Keratinocyte (primary cell): ENCODE measurements at regions not wholly inside any gene's neighbourhood (a gene's known extent, or its start where the extent isn't known, plus 50 kb on each side); places are given as distances from the start of the nearest gene placed in this dataset.

Source experiments
- DNase-seq: peaks from one replicate; pipeline ENCODE4 v3.0.0-alpha.2; 2011; ENCODE audit warnings: low read depth, missing footprints, low spot score
- FAIRE-seq: peaks from 2 replicates; lab custom pipeline; 2011; peaks lifted over from hg19 to GRCh38; lab: Jason Lieb, UNC
- H2AFZ ChIP-seq: 2 replicates; pipeline ENCODE4 v1.6.0; 2012; ENCODE audit warnings: low read length, control low read depth, inconsistent platforms; ENCODE audit not compliant: control insufficient read depth
- H3K27ac ChIP-seq: 2 replicates; pipeline ENCODE4 v1.5.1; 2011; ENCODE audit warnings: low read length; ENCODE audit not compliant: control insufficient read depth, insufficient read depth
- H3K27me3 ChIP-seq: 3 replicates; pipeline ENCODE4 v1.6.0; 2011; ENCODE audit warnings: low read length; ENCODE audit not compliant: control insufficient read depth, insufficient read depth; ENCODE audit errors: extremely low read depth
- H3K36me3 ChIP-seq, 2 experiments: 2 replicates in 1 of 2; 3 replicates in 1 of 2; pipeline ENCODE4 v1.5.1; 2011; ENCODE audit warnings: low read length in 2 of 2, mild to moderate bottlenecking in 1 of 2; ENCODE audit not compliant: control insufficient read depth in 2 of 2, insufficient read depth in 2 of 2; ENCODE audit errors: extremely low read depth in 1 of 2
- H3K4me1 ChIP-seq: 3 replicates; pipeline ENCODE4 v1.5.1; 2011; ENCODE audit warnings: low read length; ENCODE audit not compliant: control insufficient read depth, insufficient read depth; ENCODE audit errors: extremely low read depth
- H3K4me2 ChIP-seq: 3 replicates; pipeline ENCODE4 v1.6.0; 2011; ENCODE audit warnings: low read depth, low read length; ENCODE audit not compliant: control insufficient read depth, insufficient read depth; ENCODE audit errors: extremely low read depth
- H3K4me3 ChIP-seq, 3 experiments: fragments of 200-600 bp in 1 of 3; sonication (generic) in 1 of 3; 2 replicates in 2 of 3; 3 replicates in 1 of 3; pipeline ENCODE4 v1.5.1; 2011 to 2016; ENCODE audit warnings: low read length in 3 of 3, mild to moderate bottlenecking in 3 of 3, control low read depth in 2 of 3, inconsistent platforms in 1 of 3, low read depth in 1 of 3, mixed read lengths in 1 of 3, mixed run types in 1 of 3, moderate library complexity in 1 of 3; ENCODE audit not compliant: control insufficient read depth in 2 of 3, insufficient read depth in 2 of 3; ENCODE audit errors: extremely low read depth in 1 of 3
- H3K79me2 ChIP-seq: 2 replicates; pipeline ENCODE4 v1.6.0; 2012; ENCODE audit warnings: low read length; ENCODE audit not compliant: control insufficient read depth, insufficient read depth
- H3K9ac ChIP-seq: 3 replicates; pipeline ENCODE4 v1.6.0; 2011; ENCODE audit warnings: low read length; ENCODE audit not compliant: control insufficient read depth, insufficient read depth; ENCODE audit errors: extremely low read depth
- H3K9me1 ChIP-seq: 3 replicates; pipeline ENCODE4 v1.6.0; 2011; ENCODE audit warnings: low read length; ENCODE audit not compliant: control insufficient read depth, insufficient read depth; ENCODE audit errors: extremely low read depth
- H3K9me3 ChIP-seq: 2 replicates; pipeline ENCODE4 v1.5.1; 2012; ENCODE audit warnings: low read depth, low read length; ENCODE audit not compliant: control insufficient read depth
- H4K20me1 ChIP-seq: 3 replicates; pipeline ENCODE4 v1.6.0; 2011; ENCODE audit warnings: low read length; ENCODE audit not compliant: control insufficient read depth, insufficient read depth; ENCODE audit errors: extremely low read depth
- EZH2 ChIP-seq: IDR thresholded peaks from one replicate; pipeline ENCODE4 v1.6.1; 2012; ENCODE audit warnings: inconsistent platforms, mild to moderate bottlenecking, low read length, moderate library complexity
- dilution Hi-C: fragments of 300-500 bp; cut with MboI; formaldehyde crosslinking; loops from one replicate; pipeline ENCODE4 v1.7.0; 2020; ENCODE audit warnings: low sequenced_read_pairs; ENCODE audit not compliant: extremely low pct_ligation_motif_present
- TF ChIP-seq, protein P1 (sequence below), 3 experiments: IDR thresholded peaks in 1 of 3; conservative IDR thresholded peaks in 1 of 3; optimal IDR thresholded peaks in 1 of 3; 2 replicates in 2 of 3; 3 replicates in 1 of 3; pipeline versions ENCODE3 to v1.5.1; 2011; ENCODE audit warnings: low read length in 3 of 3, mild to moderate bottlenecking in 3 of 3, moderate library complexity in 2 of 3, control low read depth in 1 of 3, inconsistent platforms in 1 of 3; ENCODE audit not compliant: insufficient read depth in 2 of 3; ENCODE audit errors: extremely low read depth in 1 of 3

DNA sequence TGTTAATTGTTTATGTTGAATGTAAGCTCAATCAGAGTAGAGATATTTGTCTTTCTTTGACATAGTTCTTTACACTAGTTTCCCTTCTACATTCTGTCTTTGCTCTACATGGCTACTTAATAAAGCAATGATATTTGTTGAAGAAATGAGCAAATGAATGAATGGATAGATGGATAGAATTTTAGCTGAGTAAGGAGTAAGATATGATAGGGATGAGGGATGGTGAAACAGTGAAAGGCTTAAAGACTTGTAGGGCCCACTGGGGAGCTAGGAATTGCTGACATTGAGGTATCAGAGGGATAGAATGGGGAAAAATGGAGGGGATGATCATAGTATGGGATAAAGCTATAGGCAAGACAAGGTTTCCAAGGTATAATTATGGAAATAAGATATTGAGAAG is 361.6 kb upstream of the SPHKAP start:
- FAIRE-seq (no peak), DNase-seq (no peak)
- H3K36me3 ChIP-seq, result no peaks in the 10 kb centered on the region
- H3K9me3 ChIP-seq, result peaks cover 3% of the 10 kb centered on the region
- H3K4me1 ChIP-seq, result peaks cover 19% of the 10 kb centered on the region
- H3K9ac ChIP-seq, result no peak overlapping the region
- no peak for TF ChIP-seq EZH2
- TF ChIP-seq, protein P1, sequence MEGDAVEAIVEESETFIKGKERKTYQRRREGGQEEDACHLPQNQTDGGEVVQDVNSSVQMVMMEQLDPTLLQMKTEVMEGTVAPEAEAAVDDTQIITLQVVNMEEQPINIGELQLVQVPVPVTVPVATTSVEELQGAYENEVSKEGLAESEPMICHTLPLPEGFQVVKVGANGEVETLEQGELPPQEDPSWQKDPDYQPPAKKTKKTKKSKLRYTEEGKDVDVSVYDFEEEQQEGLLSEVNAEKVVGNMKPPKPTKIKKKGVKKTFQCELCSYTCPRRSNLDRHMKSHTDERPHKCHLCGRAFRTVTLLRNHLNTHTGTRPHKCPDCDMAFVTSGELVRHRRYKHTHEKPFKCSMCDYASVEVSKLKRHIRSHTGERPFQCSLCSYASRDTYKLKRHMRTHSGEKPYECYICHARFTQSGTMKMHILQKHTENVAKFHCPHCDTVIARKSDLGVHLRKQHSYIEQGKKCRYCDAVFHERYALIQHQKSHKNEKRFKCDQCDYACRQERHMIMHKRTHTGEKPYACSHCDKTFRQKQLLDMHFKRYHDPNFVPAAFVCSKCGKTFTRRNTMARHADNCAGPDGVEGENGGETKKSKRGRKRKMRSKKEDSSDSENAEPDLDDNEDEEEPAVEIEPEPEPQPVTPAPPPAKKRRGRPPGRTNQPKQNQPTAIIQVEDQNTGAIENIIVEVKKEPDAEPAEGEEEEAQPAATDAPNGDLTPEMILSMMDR (optimal IDR thresholded peaks at IDR 0.05 in 1 of 3, IDR thresholded peaks at IDR 0.05 in 1 of 3, conservative IDR thresholded peaks at IDR 0.05 in 1 of 3; ENCODE audit: extremely low read depth in 1 of 3, insufficient read depth in 2 of 3, low read length in 3 of 3), result no peak
- H3K9me1 ChIP-seq, result no peaks in the 10 kb centered on the region
- no peak overlapping the region for H3K4me2 ChIP-seq
- dilution Hi-C loops, result no loop called here
- H4K20me1 ChIP-seq, result no peaks in the 10 kb centered on the region
- H2AFZ ChIP-seq, result no peak overlapping the region
- no peak overlapping the region for H3K27ac ChIP-seq
- H3K79me2 ChIP-seq, result no peaks in the 10 kb centered on the region
- H3K4me3 ChIP-seq, result no peak overlapping the region
- no peaks in the 10 kb centered on the region for H3K27me3 ChIP-seq

DNA sequence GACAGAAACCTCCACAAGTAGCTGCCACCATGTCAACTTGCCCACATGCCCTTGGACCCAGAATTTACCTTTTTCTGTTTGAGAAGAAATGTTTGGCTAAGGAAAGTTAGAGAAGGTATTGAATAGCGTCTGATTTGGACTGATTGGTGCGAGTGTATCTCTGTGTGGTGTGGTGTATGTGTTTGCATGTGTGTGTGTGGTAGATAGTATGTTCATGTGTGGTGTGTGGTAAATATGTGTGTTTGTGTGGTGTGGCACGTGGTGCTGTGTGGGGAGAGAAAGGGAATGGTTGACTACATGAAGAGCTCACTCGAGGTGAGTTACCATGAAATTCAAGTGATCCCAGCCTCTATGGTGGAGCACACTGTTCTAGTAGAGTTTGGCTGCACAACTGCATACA is 360.8 kb upstream of the SPHKAP start:
- H2AFZ ChIP-seq, result no peak overlapping the region
- no peak for TF ChIP-seq EZH2
- TF ChIP-seq, protein P1 (optimal IDR thresholded peaks at IDR 0.05 in 1 of 3, IDR thresholded peaks at IDR 0.05 in 1 of 3, conservative IDR thresholded peaks at IDR 0.05 in 1 of 3; ENCODE audit: extremely low read depth in 1 of 3, insufficient read depth in 2 of 3, low read length in 3 of 3), result no peak
- H3K27ac ChIP-seq, result no peak overlapping the region
- H3K4me1 ChIP-seq, result peaks cover 18% of the 10 kb centered on the region
- no peak overlapping the region for H3K4me3 ChIP-seq
- H3K4me2 ChIP-seq, result no peak overlapping the region
- H3K79me2 ChIP-seq, result no peaks in the 10 kb centered on the region
- no peaks in the 10 kb centered on the region for H3K27me3 ChIP-seq
- H3K9me1 ChIP-seq, result no peaks in the 10 kb centered on the region
- peaks cover 3% of the 10 kb centered on the region for H3K9me3 ChIP-seq
- FAIRE-seq (peak; percentile 9), DNase-seq (no peak)
- H4K20me1 ChIP-seq, result no peaks in the 10 kb centered on the region
- H3K36me3 ChIP-seq, result no peaks in the 10 kb centered on the region
- dilution Hi-C loops, result no loop called here
- H3K9ac ChIP-seq, result no peak overlapping the region
